ENCODE measurements at regions not wholly inside any gene's neighbourhood (a gene's known extent, or its start where the extent isn't known, plus 50 kb on each side); places are given as distances from the start of the nearest gene placed in this dataset.

DNA sequence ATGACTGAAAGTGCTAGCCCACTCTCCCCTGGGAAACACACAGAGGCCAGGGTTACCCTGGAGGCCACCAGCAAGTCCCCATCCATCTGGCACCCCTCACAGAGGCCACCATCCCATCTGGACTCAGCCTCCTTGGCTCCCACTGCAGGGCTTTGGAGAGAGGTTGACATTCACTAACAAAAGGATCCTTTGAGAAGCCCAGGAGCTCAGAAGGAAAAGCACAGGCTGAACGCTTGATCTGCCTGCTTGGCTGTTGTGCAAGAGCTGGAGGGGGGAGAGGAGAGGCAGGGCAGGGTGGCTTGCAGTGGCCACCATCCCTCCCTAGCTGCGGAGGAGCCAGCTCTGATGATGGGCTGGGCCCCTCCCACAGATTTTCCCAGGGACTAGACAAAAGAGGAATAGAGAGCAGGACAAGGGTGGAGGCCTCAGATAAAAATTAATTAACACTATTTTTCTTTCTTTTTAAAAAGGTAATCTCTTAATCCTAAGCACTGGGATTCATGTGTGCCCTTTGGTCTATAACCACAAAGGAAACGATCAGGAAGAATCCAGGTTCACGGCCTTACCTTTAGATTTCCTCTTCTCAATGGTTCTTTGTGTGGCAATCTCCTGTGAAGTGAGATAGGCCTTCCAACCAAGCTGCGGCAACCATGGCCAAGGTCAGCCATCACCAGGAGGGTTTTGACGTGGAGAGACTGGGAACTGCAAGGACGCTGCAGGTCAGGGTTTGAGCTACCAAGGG, 154.7 kb downstream of the BARX2 start:
- Histone ChIP-seq H2BK15ac (ENCODE audit: low read depth, low read length) (no peak overlapping the region), H3K23ac (ENCODE audit: insufficient read length, low read depth, low read length) (no peak overlapping the region), H4K5ac (ENCODE audit: insufficient read length, low read depth, low read length) (no peak overlapping the region), H3K14ac (ENCODE audit: insufficient read depth, low read length) (no peak overlapping the region), H3K56ac (ENCODE audit: insufficient read length, low read depth, low read length) (no peak overlapping the region), H2BK120ac (ENCODE audit: low read depth, low read length, poor library complexity, severe bottlenecking) (no peak overlapping the region), H3K27ac (ENCODE audit: insufficient read length, low read depth, low read length) (no peak overlapping the region), H4K91ac (ENCODE audit: insufficient read length, low read depth, low read length) (no peak overlapping the region), H2AFZ (ENCODE audit: low read length) (no peak overlapping the region), H4K8ac (replicated peaks; ENCODE audit: insufficient read length, low read depth, low read length) (no peak overlapping the region), H3K18ac (ENCODE audit: insufficient read length, low read depth, low read length) (no peak overlapping the region), H3K27me3 (ENCODE audit: insufficient read depth, low read length) (no peaks in the 10 kb centered on the region), H3K23me2 (ENCODE audit: insufficient read length, low read depth, low read length, poor library complexity, severe bottlenecking) (no peaks in the 10 kb centered on the region), H2AK5ac (ENCODE audit: insufficient read length, low read length) (no peak overlapping the region), H2BK20ac (ENCODE audit: low read depth, low read length, poor library complexity, severe bottlenecking) (no peak overlapping the region), H3K79me1 (ENCODE audit: insufficient read depth, low read depth, low read length, poor library complexity, severe bottlenecking) (no peaks in the 10 kb centered on the region), H3K9me3 (ENCODE audit: control insufficient read depth, low read depth, low read length) (no peaks in the 10 kb centered on the region), H3K9ac (ENCODE audit: extremely low read depth, insufficient read length, low read length) (no peak overlapping the region), H2BK12ac (ENCODE audit: insufficient read length, low read depth, low read length) (no peak overlapping the region), H3K4ac (ENCODE audit: low read depth, low read length) (no peak overlapping the region), H3K4me2 (ENCODE audit: insufficient read depth, insufficient read length, low read length) (no peak overlapping the region), H2BK5ac (ENCODE audit: insufficient read length, low read length) (no peak overlapping the region), H3K79me2 (ENCODE audit: insufficient read depth, low read length) (no peaks in the 10 kb centered on the region), H3T11ph (ENCODE audit: low read length) (no peak overlapping the region), H3K4me1 (ENCODE audit: insufficient read depth, low read length) (no peaks in the 10 kb centered on the region), H4K20me1 (ENCODE audit: control insufficient read depth, insufficient read depth, insufficient read length) (no peaks in the 10 kb centered on the region)
- Mint-ChIP-seq H3K27ac (no peak overlapping the region), H3K36me3 (ENCODE audit: insufficient read depth in 1 of 3, low read depth in 3 of 3) (peaks cover 0 to 2% (median 0%) of the 10 kb centered on the region in 3 experiments; a peak in 2 of 7 replicates), H3K4me3 (no peak overlapping the region), H3K4me1 (peaks cover 0 to 4% of the 10 kb centered on the region in 2 experiments; a peak in 3 of 4 replicates), H3K9me3 (peaks cover 7 to 8% of the 10 kb centered on the region in 2 experiments; a peak in 4 of 5 replicates), H3K27me3 (ENCODE audit: low read depth) (peaks cover 9% of the 10 kb centered on the region)
- no CpG with 5 or more reads among the region's 7 CpGs for WGBS (ENCODE audit: extremely low coverage, insufficient read length, low lambda C conversion rate)
- no peak for DNase-seq
- TF ChIP-seq, protein P1, sequence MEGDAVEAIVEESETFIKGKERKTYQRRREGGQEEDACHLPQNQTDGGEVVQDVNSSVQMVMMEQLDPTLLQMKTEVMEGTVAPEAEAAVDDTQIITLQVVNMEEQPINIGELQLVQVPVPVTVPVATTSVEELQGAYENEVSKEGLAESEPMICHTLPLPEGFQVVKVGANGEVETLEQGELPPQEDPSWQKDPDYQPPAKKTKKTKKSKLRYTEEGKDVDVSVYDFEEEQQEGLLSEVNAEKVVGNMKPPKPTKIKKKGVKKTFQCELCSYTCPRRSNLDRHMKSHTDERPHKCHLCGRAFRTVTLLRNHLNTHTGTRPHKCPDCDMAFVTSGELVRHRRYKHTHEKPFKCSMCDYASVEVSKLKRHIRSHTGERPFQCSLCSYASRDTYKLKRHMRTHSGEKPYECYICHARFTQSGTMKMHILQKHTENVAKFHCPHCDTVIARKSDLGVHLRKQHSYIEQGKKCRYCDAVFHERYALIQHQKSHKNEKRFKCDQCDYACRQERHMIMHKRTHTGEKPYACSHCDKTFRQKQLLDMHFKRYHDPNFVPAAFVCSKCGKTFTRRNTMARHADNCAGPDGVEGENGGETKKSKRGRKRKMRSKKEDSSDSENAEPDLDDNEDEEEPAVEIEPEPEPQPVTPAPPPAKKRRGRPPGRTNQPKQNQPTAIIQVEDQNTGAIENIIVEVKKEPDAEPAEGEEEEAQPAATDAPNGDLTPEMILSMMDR (conservative IDR thresholded peaks at IDR 0.05): no peak
